Head of caudate nucleus (tissue), 42 donors: ENCODE measurements at regions not wholly inside any gene's neighbourhood (a gene's known extent, or its start where the extent isn't known, plus 50 kb on each side); places are given as distances from the start of the nearest gene placed in this dataset.
"Not testable (repeated sequence)": the region's sequence is repeated elsewhere in the genome, so short reads cannot be mapped to it uniquely, and the experiment has no call there.

Experiments used
- DNase-seq, 42 donors: peaks; one replicate each; pipeline versions ENCODE4 v3.0.0 to v3.0.0-alpha.2; 2020 to 2021; ENCODE audit warnings: mixed read lengths in 7 of 42
- intact Hi-C: fragments of 100-400 bp; cut with DNase I; formaldehyde crosslinking; loops from one replicate; pipeline ENCODE4 v1.15.0; 2022

GRCh38 chr9:90457386-90458190 is 185.0 kb downstream of the DIRAS2 start:
- intact Hi-C loops: no loop called here
- no peak for DNase-seq

GRCh38 chr9:90458485-90458884 is 184.1 kb downstream of the DIRAS2 start:
- DNase-seq: peak in 2 of 42 donors; percentile 8 to 17
- intact Hi-C loops: no loop called here

GRCh38 chr9:90459321-90459720 is 183.3 kb downstream of the DIRAS2 start:
- intact Hi-C loops: no loop called here
- no peak for DNase-seq

- no peak for DNase-seq
- intact Hi-C loops: no loop called here
Observed at GRCh38 chr9:90460220-90460619, 182.4 kb downstream of the DIRAS2 start.

GRCh38 chr9:90464978-90465377 is 177.6 kb downstream of the DIRAS2 start:
- intact Hi-C loops: no loop called here

GRCh38 chr9:90466441-90466840 is 176.2 kb downstream of the DIRAS2 start:
- no peak for DNase-seq
- intact Hi-C loops: no loop called here

More at GRCh38 chr9:90464978-90465377, 177.6 kb downstream of the DIRAS2 start:
- DNase-seq: no peak

- no peak for DNase-seq
- intact Hi-C loops: no loop called here
Observed at GRCh38 chr9:90469435-90469834, 173.2 kb downstream of the DIRAS2 start.

- DNase-seq: no peak
- intact Hi-C loops: no loop called here
Observed at GRCh38 chr9:90469865-90470387, 172.7 kb downstream of the DIRAS2 start.

GRCh38 chr9:90476058-90476457 is 166.6 kb downstream of the DIRAS2 start:
- DNase-seq: no peak
- intact Hi-C loops: no loop called here

GRCh38 chr9:90477535-90477934 is 165.1 kb downstream of the DIRAS2 start:
- intact Hi-C loops: no loop called here
- DNase-seq: no peak

- intact Hi-C loops: no loop called here
Observed at GRCh38 chr9:90478821-90479220, 163.8 kb downstream of the DIRAS2 start.

GRCh38 chr9:90485028-90485427 is 157.6 kb downstream of the DIRAS2 start:
- DNase-seq: no peak
- intact Hi-C loops: no loop called here

More at GRCh38 chr9:90478821-90479220, 163.8 kb downstream of the DIRAS2 start:
- no peak for DNase-seq

GRCh38 chr9:90489066-90489465 is 153.6 kb downstream of the DIRAS2 start:
- peak in 35 of 42 donors; percentile 6 to 87 (median 41) for DNase-seq
- intact Hi-C loops: no loop called here

- no peak for DNase-seq
- intact Hi-C loops: no loop called here
Observed at GRCh38 chr9:90499761-90500160, 142.9 kb downstream of the DIRAS2 start.

GRCh38 chr9:90502134-90502533 is 140.5 kb downstream of the DIRAS2 start:
- DNase-seq: no peak
- intact Hi-C loops: no loop called here

GRCh38 chr9:90504486-90504885 is 138.1 kb downstream of the DIRAS2 start:
- intact Hi-C loops: no loop called here
- no peak for DNase-seq

- intact Hi-C loops: no loop called here
- DNase-seq: no peak
Observed at GRCh38 chr9:90505695-90506094, 136.9 kb downstream of the DIRAS2 start.

- intact Hi-C loops, DNase-seq: not testable (repeated sequence)
Observed at GRCh38 chr9:90506402-90506801, 136.2 kb downstream of the DIRAS2 start.

GRCh38 chr9:90507621-90508020 is 135.0 kb downstream of the DIRAS2 start:
- intact Hi-C loops: no loop called here

GRCh38 chr9:90508940-90509339 is 133.7 kb downstream of the DIRAS2 start:
- intact Hi-C loops: no loop called here
- no peak for DNase-seq

More at GRCh38 chr9:90507621-90508020, 135.0 kb downstream of the DIRAS2 start:
- DNase-seq: no peak

- no peak for DNase-seq
- intact Hi-C loops: no loop called here
Observed at GRCh38 chr9:90511711-90512110, 130.9 kb downstream of the DIRAS2 start.
